GM21367 (cell line): ENCODE measurements at regions not wholly inside any gene's neighbourhood (a gene's known extent, or its start where the extent isn't known, plus 50 kb on each side); places are given as distances from the start of the nearest gene placed in this dataset.

Experiments used
- ATAC-seq: cut with Tn5 transposase; IDR thresholded peaks from one replicate; pipeline ENCODE4 v1.9.1; 2021; ENCODE audit not compliant: unreplicated experiment

- ATAC-seq: no peak
Measured at GRCh38 chr10:131000743-131001142, 310.8 kb downstream of the TCERG1L start.

- no peak for ATAC-seq
Measured at GRCh38 chr10:131001438-131001837, 310.1 kb downstream of the TCERG1L start.

GRCh38 chr10:131002031-131002861, 309.3 kb downstream of the TCERG1L start:
- ATAC-seq: no peak

- no peak for ATAC-seq
Measured at GRCh38 chr10:131003455-131003854, 308.1 kb downstream of the TCERG1L start.

- ATAC-seq: no peak
Measured at GRCh38 chr10:131004276-131004675, 307.2 kb downstream of the TCERG1L start.

- no peak for ATAC-seq
Measured at GRCh38 chr10:131006458-131007256, 304.9 kb downstream of the TCERG1L start.

GRCh38 chr10:131009791-131010190, 301.7 kb downstream of the TCERG1L start:
- no peak for ATAC-seq

GRCh38 chr10:131010965-131011575, 300.5 kb downstream of the TCERG1L start:
- ATAC-seq: no peak

GRCh38 chr10:131011936-131012640, 299.4 kb downstream of the TCERG1L start:
- no peak for ATAC-seq

- no peak for ATAC-seq
Measured at GRCh38 chr10:131012641-131012985, 298.9 kb downstream of the TCERG1L start.

- ATAC-seq: no peak
Measured at GRCh38 chr10:131013281-131013912, 298.1 kb downstream of the TCERG1L start.

GRCh38 chr10:131014271-131014670, 297.2 kb downstream of the TCERG1L start:
- ATAC-seq: no peak

- ATAC-seq: no peak
Measured at GRCh38 chr10:131015271-131015670, 296.2 kb downstream of the TCERG1L start.

- no peak for ATAC-seq
Measured at GRCh38 chr10:131016556-131016955, 295.0 kb downstream of the TCERG1L start.

- ATAC-seq: no peak
Measured at GRCh38 chr10:131017566-131018285, 293.8 kb downstream of the TCERG1L start.

- ATAC-seq: no peak
Measured at GRCh38 chr10:131018886-131019500, 292.5 kb downstream of the TCERG1L start.

GRCh38 chr10:131019696-131020095, 291.8 kb downstream of the TCERG1L start:
- ATAC-seq: no peak

GRCh38 chr10:131020775-131021174, 290.7 kb downstream of the TCERG1L start:
- no peak for ATAC-seq

GRCh38 chr10:131021246-131021895, 290.1 kb downstream of the TCERG1L start:
- no peak for ATAC-seq
